ENCODE measurements at regions not wholly inside any gene's neighbourhood (a gene's known extent, or its start where the extent isn't known, plus 50 kb on each side); places are given as distances from the start of the nearest gene placed in this dataset.

DNA sequence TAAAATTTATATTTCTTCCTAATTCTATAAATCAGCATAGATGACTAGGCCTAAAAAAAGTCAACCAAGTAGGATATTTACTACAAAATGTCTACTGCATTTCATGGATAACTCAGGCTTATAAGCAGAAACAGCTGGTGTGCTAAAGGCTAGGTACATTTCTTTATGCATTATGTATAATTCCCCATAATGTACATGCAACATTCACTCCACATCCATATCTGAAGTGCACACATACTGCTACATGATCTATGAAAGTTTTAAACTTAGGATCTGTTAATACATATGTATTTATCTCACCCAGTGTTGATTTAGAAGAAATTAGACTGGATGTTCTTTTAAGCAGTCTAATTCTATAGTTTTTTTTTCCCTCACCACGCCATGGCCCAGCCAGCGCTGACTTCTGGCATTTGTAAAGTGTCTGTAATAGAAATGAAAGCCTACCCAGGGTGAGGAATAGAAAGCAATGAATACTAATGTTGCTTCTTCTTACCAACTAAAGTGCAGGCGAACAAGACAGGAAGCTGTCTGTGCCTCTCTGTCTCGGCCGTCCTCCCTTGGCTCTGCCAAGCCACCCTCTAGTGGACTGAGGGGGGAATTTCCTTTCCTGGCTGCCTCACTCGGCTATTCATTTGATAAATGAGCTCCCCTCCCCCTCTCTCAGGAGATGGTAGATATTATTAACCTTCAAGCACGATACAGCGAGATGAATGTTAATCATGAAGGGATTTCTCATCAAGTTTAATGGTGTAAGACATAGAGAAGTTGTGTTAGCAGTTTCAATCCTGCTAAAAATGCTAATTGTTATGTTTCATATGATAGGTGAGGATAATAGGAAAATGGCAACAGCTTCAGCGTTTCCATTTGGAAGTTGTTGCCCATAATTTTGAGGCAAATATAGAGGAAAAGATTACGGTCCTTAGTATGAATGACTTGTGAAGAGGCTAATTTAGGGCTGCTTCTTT lies 384.5 kb downstream of the MTX2 start:
- DNase-seq, result no peak

DNA sequence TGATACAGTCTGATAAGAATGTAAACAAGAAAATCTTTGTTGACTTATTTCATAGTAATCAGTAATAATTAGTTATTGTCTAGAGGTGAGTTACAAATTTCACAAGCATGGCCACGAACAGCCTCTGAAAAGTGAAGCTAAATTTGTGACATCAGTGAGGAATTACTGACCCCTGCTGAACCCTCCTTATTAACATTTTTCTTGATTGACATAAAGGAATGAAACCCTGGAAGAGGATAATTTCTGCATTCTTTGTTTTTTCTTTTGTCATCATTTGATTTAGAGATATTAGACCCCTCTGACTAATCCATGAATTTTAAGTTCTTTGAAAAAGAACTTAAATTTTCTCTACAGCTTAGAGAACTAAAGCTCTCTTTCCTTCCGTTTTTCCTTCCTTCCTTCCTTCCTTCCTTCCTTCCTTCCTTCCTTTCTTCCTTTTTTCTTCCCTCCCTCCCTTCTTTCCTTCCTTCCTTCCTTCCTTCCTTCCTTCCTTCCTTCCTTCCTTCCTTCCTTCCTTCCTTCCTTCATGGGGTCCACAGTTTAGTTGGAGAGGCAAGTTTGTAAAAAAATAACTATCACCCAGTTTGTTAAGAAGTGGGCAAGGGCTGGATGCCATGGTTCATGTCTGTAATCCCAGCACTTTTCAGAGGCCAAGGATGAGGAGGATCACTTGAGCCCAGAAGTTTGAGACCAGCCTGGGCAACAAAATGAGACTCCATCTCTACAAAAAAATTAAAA lies 387.0 kb downstream of the MTX2 start:
- DNase-seq, result no peak

DNA sequence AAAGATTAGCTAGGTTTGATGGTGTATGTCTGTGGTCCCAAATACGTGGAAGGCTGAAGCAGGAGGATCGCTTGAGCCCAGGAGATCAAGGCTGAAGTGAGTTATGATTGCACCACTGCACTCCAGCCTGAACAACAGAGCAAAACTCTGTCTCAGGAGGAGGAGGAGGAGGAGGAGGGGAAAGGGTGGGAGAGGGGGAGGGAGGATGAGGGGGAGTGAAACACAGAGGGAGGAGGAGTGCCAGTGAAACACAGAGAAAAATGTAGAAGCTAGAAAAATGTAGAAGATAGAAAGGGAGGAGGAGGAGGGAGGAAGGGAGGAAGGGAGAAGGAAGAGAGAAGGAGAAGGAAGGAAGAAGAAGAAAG lies 387.5 kb downstream of the MTX2 start:
- no peak for DNase-seq

DNA sequence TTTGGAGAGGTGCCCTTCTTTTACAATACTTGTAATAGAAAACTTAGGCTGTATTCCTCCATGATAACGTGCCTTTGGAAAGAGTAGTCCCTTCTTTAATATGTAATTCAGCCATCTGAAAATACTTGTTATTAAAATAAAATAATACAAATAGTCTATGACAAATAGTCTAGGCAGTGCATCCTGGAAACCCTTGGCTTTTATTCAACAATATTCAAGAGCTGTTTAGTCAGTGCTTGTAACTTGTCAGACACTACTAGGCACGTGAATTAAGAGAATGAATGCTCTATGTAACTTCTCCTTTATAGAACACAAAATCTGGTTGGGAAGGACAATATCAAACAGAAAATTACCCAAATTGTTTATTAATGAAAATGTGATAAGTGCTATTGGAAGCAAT lies 388.2 kb downstream of the MTX2 start:
- DNase-seq, result no peak

DNA sequence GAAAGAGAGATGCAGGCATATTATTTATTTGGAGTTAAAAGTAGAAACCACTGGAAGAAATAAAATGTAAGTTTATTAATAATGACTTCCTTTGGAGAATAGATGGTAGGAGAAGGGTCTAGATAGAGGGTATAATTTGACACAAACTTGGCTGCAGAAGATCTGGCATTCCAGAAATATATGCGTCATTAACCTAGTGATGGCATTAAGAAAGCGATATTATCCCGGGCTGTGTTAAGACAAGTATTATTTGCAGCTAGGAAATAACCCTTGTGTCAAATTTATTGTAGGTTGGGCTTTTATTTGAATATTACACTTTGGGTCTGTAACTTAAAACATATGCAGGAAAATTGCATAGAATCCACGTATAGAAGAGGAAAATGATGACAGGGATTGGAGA lies 389.5 kb downstream of the MTX2 start:
- DNase-seq, result no peak

DNA sequence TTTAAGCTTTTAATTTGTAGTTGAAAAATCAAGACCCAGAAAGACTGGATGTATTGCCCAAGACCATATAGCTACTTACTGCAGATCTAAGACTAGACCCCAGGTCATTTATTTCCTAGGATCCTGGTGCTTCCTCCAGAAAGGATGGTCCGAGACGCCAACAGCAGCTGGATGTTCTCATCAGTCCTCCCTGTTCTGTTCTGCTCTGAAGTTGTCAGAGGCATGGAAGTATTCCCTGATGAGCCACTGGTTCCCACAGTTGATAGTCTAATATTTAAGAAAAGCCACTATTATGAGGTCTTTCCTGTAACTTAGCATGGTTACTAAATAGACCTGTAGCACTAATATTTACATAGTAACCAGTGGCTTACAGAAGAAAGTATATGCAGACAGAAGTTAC lies 393.5 kb downstream of the MTX2 start:
- no peak for DNase-seq

DNA sequence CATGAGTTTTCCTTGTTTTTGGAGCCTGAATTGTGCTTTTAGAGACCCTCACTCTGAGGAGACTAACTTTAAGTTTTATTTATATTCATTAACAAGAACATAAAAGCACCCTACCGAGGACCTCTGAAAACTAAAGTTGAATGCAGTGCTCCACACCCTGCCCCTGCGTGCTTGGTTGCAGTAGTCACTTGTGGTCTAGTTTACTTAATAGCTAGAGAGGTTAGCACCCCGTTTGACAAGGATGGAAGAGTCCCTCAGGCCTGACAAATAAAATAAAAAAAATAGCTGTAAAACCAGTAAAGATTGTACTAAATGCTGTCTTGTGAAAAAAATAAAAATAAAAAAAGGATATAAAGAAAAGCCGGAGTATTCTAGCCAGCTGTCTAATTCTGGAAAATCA lies 395.2 kb downstream of the MTX2 start:
- DNase-seq, result no peak

DNA sequence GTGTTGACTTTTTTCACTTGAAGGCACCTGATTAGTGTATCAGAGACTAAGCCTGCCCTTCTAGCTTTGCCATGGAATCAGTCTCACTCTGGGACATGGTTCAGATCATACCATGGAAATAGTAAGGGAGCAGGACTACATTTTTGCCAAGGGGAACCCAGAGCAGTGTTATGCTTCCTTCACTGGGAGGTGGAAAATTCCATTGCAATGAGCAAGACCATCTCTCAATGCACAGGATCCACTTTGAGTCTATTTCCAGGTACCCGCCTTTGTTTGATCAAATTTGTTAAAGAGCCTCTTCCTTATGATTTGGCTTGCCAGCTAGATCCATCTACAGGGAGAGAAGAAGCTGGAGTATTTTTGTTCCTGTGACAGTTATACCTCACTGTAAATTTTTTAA lies 395.8 kb downstream of the MTX2 start:
- no peak for DNase-seq

DNA sequence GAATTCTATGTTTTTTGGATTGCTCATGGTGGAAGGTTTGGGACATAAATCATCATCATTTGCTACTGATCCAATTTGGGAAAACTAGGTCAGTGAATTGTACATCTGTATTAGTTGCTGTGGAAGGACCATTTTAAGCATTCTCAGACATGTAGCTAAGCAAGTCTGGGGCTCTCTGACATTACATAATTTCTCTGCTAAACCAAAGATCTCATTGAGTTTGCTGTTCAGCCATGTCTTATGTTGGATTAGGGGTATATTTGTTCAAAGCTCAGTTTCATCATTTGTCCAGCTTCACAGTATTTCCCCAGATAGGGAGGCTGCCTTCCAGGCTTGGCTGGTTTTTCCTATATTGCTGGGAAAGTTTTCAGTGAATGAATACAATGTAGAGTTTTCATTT lies 399.7 kb downstream of the MTX2 start:
- no peak for DNase-seq

DNA sequence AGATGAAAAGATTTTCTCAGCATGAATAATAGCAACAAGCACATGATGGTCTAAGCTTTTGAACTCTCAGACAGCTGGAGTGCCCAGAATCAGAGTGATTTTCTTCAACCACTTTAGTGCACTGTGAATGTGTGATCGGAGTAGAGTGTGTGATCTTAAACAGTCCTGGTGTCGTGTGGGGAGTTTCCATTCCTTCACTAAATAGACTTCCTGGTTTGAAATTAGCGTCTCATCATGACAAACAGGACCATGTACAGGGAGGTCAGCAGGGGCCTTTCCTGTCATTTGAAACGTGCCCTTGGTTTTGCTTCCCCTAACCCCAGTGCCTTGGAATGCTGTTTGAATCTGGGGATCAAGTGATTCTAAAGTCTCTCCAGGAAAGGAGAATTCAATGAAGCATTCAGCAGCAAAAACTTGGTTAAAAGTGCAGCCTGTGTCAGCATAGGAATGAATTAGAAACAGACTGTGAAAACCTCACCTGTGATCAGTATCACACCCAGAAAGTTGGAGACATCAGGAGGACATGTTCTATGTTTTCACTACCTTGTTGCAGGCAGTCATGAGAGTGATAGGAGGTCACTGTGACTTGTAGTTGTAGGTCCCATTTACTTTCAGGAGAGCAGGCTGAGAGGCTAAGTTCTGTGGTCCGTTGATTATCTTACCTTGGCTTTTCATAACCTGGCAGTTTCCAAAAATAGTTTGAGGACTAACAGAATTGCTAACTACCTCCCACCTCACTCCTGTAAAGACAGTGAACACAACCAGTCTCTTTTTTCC lies 400.3 kb downstream of the MTX2 start:
- no peak for DNase-seq

DNA sequence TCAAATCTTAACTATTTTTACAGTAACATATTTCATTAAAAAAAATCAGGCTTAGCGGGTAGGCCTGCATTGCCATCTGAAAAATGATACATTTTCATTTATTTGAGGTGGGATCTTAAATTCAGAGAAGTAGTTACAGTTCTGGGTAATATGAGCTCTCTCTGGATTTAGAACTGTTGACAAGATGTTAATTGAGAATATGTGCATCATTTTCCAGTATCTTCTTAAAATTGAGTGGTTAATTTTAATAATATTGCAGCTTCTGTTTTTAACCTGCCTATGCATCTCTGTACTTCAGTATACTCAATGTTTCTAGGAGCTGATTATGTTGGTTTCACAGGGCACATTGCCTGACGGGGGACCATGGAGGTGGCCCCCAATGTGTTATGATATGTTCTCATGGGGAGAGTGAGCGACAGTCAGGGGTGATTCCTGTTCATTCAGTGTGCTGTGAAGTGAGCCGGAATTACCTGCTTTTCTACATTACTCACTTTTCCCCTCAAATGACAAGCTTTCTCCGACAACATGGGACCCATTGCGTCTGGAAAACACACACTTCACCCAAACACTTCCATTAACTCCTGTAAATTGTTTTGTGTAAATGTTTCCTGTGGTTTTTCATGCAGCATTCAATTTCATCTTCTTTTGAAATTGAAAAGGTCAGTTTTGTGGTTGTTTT lies 406.2 kb downstream of the MTX2 start:
- DNase-seq, result no peak

DNA sequence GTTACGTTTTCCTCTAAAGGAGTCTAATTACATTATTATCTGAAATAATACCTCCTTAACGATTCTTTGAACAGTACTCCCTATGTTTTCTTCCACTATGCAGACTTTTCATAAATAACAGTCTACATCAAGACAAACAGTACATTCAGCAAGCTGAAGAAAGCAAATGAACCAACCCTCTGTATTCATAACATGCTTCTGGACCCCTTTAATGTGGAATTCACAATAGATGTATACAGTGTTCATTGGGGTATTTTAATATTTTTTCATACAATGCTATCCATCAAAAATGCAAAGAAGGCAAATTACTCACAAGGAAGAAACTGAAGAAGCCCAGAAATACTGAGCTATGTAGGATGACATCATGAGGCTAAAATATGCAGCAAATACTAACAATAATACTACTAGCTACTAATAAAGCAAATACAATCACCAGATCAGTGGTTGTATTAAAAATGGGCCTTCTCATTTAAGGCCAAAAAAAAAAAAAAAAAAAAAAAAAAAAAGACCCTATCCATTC lies 408.6 kb downstream of the MTX2 start:
- DNase-seq, result no peak

DNA sequence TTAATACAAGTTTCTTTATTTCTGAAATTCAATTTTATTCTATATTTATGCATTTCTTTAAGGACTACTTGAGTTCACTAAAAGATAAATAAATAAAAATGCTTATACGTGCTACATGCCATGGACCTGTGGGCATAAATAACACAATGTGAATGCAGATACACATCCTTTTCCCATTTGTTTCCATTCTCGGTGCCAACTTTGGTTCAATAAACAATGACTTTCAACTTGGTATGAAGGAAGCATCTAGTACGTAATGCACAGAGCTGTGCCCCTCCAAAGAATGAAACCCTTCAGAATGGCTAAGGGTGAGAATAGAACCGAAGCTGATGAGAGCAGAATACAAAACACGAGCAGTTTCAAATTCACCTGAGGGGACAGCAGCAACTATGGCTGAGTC lies 409.3 kb downstream of the MTX2 start:
- no peak for DNase-seq

DNA sequence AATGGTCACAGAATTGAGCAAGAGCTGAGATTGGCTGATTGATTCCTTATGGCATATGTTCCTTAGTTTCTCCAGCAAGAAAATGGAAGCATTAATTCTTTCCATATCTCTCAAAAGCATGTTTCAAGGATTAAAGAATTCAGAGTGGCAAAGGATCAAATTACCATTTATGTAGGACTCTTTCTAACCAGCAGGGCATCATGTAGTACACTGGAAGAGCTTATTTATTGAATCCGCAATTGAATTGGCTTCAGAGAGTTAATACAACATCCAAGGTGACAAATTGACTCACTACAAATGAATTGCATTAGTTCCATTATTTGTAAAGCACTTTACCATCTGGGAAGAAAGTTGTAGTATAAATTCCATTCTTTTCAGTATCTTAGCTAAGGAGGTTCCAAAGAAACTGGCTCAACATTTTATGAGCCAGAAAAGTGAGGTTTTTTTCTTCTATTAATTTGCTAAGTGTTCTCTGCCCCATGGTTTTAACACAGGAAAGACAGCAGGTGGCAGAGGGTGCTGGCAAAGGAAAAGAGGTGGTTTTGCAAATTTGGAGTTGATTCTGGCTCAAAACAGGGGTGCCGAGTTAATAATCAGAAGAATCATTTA lies 409.9 kb downstream of the MTX2 start:
- no peak for DNase-seq

DNA sequence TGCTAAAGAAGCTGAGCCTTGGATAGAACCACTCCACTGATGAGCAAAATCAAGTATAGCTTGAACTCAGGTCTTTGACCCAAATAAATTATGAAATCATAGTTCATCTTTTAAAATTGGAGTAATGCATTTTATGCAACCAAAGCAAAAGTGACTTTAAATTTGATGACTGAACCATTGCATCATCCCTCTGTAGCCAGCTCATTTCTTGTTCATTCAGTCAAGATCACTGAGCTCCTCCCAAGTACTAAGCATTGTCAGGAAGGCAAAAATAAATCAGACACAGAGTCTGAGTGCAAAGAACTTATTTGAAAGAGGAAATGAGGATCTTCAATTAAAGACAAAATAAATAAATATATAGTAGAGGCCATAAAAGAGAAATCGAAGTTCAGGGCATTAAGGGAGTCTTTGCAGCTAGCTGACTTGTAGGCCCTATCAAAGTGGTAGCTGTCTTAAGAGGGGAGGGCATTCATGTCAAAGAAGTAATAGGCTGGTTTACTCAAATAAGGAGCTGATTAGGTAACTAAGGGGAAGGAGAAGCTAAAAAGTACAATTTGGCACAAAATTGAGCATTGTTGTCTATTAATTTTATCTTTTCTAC lies 411.8 kb downstream of the MTX2 start:
- DNase-seq, result no peak

DNA sequence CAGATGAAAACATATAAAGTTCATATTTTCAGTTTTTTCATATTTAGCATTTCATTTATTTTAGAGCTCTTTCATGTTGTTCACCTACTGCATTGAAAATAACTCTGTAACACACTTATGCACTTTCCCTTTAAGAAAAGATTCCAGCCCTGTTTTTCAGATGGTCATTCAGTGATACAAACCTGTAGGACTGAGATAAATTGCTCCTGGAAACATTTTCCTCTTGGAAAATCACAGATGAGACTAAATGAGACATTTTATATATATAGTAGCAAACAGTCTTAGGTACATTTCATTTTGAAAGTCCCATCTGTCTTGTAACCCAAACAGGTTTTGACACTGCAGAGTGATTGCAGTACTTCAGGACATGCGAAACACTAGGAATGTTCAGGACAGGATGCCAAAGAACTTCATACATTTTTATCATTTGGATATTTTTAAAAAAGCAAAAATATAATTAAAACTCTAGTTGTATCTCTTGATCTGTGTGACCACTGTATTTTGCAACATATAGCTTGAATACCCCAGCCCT lies 412.4 kb downstream of the MTX2 start:
- DNase-seq, result no peak

DNA sequence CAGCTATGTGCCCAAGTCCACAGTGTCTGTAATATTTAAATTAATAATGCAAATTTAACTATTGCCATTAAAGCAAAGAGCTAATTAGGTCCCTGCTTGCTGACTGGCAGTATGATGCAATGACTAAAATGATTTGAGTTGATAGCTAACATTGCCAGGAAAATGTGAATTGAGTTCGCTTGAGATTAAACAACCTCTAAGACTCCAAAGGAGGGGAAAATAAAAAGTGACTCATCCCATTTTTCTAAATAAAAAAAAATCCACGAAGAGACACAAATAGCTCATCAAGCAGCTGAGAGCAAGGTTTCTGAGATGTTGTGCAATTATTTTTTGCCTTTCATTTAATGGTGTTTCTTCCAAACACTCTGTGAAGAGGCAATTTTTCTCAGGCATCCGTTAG lies 413.0 kb downstream of the MTX2 start:
- no peak for DNase-seq

DNA sequence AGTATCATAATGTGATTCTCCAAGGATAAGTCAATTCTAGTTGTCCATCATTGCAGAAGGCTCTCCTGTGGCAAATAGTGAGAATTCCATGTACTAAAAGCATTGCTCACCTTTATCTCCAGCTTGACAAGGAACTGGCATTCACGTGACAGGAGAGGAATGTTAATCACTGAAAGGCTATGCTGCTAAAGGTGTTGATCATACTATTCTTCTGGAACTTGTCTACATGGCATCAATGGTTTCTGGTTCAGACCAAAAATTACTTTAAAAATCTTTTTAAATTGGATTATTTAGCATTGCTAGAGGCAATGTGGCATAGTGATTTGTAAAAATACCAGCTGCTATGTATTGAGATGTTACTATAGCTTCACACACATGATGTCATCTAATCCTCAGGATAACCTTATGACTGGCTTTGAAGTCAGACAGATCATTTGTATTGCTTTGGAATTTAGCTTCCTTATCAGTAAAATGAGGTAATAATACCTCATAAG lies 414.4 kb downstream of the MTX2 start:
- DNase-seq, result no peak

DNA sequence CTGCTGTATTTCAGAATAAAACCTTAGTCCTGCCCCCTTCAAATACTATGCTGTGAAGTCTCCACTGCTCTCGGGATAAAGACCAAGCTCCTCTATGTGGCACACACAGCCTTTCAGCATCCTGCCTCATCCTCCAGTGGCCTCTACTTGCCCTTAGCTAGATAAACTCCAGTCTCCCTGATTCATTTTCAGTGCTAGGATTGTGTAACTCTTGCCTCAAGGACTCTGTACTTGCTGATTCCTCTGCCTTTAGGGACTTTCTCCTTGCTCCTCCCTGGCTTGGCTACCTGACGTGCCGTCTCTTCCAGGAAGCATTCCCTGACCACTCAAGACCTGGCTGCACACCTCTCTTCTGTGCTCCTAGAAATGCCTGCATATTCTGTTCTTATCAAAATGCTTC lies 416.7 kb downstream of the MTX2 start:
- no peak for DNase-seq

DNA sequence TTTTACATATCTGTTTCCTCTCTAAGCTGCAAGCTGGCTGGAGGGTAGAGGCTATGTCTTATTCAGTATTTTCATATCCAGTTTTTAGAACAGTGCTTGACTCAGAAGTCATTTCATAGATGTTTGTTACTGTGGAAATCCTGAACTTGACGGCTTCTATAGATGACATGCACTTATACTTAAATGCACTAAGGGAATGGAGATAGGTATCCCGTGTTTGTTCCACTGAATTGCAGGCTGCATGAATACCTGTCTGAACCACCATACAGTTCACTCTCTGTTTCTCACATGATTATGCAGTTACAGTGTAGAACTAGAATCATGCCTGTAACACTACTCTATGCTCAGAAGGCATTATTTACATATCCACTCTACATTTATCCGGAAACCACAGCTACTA lies 417.1 kb downstream of the MTX2 start:
- DNase-seq, result no peak

DNA sequence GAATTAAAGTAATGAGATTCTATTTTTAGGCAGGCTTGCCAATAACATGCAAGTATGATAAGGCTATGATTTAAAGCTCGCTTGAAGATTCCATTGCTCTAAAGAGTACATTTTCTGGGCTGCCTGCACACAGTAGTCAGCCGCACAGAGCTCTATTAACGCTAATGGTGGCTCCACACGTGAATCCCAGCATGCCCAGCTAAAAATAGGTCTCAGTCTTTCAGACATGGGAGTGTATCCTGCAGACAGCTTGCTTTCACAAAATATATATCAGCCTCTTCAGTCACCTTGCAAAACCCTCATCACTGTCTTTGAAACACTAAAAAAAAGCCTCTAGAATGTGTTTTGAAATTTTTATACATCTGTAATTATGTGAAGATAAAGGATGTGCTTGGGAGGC lies 418.1 kb downstream of the MTX2 start:
- no peak for DNase-seq
